NCI-H526 (cell line): ENCODE measurements at regions not wholly inside any gene's neighbourhood (a gene's known extent, or its start where the extent isn't known, plus 50 kb on each side); places are given as distances from the start of the nearest gene placed in this dataset.
A peak's percentile ranks its signal among the peaks of the same experiment; 100 is the strongest.

Experiments used
- DNase-seq, 2 experiments: peaks; one replicate each; lab custom pipeline; 2025; lab: John Stamatoyannopoulos, UW

DNA sequence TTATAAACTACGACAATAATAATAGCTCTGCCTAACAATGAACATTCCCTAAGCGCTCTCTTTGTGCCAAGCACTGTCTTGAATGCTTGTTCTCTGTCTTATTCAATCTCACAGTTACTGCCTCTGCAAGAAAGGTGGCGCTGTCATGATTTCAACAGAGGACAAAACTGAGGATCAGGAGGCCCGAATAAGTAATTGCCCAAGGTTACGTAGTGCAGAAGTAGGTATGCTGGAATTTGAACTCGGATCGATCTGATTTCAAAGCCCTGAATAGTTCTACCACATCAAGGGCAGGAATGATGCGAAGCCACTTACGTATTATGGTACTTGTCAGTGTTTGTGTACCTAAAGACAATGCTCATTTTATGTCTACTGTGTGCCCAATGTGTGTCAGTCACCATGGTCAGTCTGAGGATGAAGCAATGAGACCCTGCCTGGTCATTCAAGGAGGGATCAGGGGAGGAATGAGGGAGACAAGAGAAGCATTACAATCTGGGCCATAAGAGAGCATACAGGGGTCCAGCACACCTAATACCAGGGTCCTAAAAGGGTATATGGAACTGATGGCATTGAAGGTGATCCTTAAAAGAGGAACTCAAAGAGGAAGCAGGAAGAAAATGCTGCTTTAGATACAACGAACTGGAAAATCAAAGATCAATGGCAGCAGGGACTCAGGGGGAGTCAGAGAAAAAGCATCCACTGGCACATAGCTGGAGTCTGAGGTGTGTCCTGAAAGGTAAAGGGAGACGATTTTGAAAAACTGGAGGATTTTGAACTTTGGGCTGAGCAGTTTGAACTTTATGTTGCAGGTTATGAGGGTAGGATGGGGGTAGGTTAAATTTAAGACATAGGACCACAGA is 389.2 kb downstream of the PLPP3 start:
- DNase-seq: peak in 1 of 2 experiments; percentile 5

DNA sequence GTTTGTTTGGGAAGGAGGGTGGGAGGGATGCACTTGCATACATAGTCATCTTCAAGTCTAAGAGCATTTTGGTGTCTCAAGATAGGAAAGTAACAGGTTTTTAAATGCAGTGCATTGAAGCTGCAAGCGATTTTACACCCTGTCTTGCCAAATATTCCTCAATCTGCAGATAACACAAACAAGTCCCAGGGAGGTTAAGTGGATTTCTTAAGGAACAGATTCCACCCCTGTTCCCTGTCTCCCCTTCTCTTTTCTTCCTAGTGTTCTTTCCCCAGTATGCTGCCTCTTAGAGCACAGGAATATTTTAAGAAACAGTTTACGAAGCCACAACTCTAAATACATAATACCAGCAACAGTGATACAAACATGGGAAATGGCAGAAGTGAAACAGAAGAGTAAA is 389.9 kb downstream of the PLPP3 start:
- no peak for DNase-seq

DNA sequence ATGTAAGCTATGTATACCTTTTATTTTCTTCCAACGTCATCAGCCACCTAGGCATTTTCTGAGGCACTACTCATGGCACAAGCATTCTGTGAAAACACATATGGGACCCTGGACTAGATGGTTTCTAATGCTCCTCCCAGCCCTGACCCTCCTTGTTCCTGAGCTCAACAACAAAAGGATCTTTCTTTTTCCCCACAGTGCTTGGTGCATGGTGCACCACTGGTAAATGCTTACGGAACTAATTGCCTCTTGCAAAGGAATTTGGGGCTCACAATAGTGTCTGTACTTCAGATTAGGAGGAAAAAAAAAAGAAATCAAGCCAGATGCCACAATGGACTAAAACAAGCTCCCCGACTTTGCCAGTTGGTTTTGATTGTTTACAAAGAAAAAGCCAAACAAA is 390.5 kb downstream of the PLPP3 start:
- no peak for DNase-seq

DNA sequence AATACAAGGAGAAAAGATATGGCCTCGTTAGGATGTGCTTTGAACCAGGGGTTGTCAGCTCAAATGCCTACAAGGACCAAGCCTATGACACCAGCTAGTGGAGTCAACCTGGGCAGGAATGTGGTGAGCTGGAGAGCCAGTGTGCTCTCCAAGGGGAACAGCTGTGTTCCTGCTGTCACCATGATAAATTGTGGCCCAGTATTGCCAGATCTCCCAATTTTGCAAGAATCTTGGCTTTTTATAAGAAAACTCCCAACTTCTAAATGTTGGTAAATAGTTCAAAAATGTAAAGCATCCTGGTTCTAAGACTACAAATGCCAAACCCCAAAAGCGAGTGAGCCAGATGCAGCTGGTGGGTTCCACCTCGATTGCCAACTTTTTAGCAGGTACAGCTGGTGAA is 391.1 kb downstream of the PLPP3 start:
- DNase-seq: no peak

DNA sequence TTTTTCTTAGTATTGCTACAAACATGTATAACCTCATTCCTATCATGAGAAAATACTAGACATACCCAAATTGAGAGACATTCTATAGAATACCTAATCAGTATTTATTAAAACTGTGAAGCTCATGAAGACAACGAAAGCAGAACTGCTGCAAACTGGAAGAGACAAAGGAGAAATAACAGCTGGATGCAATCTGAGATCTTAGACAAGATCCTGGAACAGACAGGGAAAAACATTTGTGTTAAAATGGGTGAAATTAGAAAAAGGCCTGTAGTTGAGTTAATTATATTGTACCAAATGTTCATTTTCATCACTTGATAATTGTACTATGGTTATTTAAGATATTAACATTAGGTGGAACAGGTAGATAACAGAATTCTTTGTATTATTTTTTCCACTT is 392.0 kb downstream of the PLPP3 start:
- no peak for DNase-seq

DNA sequence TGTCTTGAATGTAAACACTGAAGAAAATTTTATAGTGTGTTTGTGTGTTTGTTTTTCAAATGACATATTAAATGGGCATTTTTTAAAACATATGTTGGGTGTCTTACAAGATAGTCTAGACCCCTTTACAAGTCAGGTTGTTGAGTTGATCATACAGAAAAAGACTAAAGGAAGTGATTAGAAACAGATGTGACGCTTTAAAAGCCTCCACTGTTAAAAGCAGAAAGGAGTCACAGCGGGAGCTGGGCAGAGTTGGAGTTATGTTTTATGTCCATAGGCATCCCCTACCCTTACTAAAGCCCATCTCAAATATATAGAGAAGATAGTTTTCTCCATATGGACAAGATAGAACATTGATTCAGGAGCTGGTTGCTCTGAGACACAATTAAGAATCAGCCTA is 393.9 kb downstream of the PLPP3 start:
- no peak for DNase-seq

DNA sequence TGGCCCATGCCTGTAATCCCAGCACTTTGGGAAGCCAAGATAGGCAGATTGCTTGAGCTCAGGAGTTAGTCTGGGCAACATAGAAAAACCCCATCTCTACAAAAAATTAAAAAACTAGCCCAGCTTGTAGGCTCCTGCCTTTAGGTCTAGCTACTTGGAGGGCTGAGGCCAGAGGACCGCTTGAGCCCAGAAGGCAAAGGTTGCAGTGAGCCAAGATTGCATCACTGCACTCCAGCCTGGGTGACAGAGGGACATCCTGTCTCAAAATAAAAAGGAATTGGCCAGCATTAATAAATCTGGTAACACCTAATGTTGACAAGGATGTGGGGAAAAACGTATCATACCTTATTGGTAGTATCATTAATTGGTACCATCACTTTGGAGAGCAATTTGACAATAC is 396.2 kb downstream of the PLPP3 start:
- no peak for DNase-seq

DNA sequence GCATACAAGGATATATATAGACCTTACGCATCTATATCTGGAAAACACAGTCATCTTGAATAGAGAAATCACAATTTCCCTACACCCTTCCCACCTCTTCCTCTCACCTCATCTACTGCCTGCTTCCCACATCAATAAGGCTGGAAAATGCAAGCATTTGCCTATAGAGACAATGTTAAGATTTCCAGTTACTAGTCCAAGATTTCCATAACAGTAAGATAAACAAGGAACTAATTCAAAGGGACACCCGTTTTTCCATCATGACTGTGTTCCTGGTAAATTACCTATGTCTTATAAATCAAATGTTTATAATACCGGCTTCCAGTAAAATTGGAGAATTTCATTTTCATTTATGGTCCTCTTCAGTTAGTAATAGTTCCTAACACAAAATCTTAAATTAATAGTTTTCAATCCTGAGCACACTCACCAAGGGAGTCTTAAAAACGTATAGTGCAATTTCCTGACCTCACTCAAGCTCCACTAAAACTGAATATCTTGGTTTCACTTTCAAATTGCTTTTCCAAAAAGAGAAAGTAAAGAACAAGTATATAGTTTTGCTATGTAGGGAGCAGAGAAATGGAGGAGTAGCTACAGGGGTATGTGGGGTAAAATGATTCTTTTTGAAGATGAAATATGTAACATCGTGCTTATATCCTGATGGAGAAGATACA is 398.7 kb downstream of the PLPP3 start:
- no peak for DNase-seq

DNA sequence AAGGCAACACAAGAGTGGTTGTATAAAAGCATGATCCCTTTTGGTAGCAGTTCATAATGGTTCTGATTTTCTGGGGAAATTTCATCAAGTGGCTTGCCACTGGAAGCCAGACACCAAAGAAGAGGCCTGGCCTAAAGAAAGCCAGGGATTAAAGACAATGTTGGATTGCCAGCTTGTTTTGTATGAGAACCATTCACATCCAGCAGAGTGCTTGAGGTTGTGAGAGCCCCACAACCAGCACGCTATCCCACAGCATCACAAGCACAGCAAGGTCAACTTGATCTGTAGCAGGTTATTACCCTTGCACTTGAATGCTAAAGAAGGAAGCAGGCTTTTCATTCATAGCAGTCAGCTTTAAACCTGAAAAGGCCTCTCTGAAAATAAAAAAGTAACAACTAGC is 399.8 kb downstream of the PLPP3 start:
- DNase-seq: no peak

DNA sequence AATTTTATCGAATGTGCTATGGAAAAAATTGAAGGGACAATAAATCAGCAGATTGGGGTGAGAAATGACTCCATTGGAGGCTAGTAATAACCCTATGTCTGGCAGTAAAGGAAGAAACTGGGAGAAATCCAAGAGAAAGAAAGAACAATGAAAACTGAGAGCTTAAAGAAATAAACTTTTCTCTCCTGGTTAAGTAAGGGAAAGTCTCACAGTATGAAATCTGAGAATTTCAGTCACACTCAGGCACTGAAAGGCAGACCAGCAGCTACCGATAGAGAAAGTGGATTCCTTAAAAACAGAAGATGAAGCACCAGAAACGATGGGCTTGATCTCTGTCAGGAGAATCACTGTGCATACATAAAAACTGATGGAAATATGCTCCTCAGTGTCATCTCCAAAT is 404.2 kb downstream of the PLPP3 start:
- no peak for DNase-seq

DNA sequence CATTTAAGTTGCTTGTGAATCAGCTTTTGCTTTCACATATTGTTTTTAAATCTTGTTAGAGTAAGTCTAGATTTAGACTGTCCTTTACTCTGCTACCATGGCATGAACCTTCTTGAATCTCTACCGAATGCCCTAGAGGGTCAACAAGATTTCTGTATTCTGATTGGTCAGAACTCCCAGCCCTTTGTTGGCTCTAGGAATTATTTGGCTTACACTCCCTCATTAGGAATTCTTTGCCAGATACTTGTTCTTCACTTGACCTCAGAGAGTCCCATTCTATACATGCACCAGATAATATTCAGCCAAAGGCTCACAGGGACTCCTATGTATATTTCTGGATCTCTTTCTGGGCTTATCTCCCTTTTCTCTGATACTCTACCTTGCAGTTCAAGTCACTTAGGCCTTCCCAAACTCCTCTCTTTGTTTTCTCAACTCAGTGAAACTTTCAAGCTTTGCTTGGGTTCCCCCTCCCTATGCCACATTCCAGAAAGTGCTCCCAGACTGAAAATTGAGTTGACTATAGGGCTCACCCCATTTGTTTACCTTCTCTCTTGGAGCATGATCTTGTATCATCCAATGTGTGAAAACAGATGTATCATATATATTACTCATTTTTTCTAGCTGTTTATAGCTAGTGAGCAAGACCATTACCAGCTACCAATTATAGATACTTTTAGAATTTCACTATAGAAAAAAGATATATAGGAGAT is 405.0 kb downstream of the PLPP3 start:
- no peak for DNase-seq

DNA sequence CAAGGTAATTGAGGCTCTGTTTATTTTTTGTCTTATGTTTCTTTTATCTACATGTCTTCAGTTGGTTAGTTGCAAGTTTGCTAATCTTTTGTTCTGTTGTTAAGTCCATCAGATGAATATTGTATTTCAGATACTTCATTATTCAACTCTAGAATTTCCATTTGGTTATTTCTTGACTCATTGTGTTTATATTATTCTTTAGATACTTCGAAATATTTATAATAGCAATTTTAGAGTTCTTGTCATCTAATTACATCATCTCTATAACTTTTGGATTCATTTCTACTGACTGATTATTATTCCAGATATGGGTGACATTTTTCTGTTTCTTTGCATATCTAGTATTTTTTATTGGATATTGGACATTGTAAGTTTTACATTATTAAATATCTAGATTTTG is 405.6 kb downstream of the PLPP3 start:
- DNase-seq: no peak

DNA sequence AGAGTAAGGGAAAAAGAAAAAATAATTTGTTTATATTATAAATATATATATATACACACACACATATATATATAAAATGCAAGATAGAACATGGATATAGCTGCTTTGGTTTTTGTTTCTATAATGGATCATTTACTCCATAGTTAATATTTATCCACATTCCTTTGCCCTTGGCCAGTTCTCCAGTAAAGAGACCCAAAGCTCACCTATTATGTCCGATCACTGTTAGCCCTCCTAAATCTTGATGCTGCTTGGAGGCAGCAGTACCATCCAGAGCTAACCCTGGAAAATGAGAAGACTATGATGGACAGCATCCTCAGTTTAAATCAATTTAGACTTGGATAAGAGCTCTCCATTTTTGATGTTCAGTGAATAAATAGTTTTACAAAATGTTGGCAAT is 407.7 kb downstream of the PLPP3 start:
- no peak for DNase-seq

DNA sequence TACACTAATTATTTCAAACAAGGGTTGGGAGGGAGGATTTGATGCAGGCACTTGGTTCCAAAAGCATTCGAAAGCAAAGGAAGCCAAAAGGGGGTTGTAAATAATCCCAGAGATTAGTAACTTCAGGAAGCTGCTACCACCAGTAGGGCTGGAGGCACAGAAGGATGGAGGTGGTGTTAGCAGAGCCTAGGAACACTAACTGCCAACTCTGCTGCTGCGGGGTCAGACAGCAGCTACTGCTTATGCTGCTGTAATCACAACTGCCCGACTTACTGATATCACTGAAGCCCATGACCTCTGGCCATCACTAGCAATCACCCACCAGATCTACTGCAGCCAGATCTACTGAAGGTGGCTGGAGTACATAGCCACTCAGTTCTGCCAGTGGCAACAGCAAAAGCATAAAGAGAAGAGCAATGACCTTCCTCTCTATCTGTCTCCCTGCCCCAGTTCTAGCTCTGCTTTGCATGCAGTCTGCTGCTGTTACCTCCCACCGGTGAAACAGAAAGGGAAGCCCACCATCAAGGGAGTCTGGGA is 408.5 kb downstream of the PLPP3 start:
- DNase-seq: no peak

DNA sequence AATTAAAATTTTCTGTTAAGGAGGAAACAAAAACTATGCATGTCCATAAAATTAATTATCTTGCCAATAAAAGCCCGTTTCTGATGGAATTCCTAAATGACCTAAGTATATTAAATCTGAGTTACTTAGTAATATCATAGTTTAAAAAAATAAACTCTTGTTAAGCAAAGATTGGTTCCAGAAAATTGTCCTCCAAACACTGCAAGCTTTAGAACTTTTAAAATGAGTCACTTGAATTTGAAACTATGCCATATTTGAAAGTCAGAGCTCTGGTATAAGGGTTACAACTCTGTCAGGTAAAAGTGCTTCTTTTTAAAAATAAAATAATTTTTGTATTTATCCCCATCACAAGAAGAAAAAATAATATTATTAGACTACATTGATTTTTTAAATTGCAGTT is 409.5 kb downstream of the PLPP3 start:
- no peak for DNase-seq

DNA sequence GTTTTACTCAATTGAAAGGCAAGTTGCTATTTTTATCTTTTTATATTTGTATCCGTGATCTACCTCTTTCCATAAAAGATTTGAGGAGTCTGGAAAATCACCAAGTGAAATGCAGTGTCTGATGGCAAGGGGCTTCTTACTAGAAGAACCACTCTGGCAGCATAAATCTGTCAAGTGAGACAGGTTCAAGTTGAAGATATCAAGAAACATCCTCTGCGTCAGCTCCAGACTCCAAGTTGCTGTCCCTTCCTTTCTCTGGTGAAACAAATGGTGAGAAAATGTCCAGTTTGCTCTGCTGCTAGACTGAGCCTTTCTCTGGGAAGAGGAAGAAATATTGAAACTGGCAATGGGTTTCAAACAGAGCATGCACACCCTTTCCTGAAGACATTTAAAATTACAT is 411.2 kb downstream of the PLPP3 start:
- no peak for DNase-seq

DNA sequence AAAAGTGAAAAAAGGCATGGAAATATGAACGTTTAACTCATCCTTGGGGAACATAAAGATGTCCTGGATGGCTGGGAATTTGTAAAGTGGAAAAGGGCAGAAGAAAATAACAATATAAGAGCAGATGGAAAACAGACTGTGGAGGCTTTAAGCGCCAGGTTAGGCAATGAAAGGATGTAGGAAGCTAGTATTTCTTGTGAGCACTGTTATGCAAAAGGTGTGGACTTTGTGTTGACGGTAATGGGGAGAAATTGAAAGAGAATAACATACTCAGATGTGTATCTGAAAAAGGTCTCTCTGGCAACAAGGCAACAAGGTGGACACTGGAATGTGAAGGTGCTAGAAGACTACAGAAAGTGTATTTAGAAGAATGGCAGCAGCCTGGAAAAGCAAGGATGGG is 411.8 kb downstream of the PLPP3 start:
- DNase-seq: no peak

DNA sequence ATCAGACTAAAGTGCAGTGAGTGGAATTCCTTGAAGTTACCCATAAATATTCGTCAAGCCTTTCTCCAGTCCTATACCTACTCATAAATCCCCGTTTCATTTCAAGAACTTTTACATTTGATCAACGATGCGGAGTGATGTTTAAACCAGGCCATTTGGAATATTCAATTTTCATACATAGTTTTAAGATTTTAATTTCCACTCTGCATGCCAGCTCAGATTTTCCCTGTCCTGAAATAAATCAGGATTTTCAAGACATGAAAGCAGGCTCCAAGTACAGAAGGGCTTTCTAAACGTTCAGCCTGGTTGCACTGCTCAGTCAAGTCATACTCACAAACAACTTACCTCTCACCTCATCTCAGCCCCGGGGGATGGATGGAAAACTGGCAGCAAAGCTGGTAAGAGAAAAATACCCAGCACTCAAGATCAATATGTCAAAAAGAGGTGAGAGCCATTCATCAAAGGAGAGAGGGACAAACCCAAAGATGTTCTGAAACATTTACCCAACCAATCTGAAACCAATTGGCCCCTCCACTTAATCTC is 418.5 kb downstream of the PLPP3 start:
- DNase-seq: no peak

DNA sequence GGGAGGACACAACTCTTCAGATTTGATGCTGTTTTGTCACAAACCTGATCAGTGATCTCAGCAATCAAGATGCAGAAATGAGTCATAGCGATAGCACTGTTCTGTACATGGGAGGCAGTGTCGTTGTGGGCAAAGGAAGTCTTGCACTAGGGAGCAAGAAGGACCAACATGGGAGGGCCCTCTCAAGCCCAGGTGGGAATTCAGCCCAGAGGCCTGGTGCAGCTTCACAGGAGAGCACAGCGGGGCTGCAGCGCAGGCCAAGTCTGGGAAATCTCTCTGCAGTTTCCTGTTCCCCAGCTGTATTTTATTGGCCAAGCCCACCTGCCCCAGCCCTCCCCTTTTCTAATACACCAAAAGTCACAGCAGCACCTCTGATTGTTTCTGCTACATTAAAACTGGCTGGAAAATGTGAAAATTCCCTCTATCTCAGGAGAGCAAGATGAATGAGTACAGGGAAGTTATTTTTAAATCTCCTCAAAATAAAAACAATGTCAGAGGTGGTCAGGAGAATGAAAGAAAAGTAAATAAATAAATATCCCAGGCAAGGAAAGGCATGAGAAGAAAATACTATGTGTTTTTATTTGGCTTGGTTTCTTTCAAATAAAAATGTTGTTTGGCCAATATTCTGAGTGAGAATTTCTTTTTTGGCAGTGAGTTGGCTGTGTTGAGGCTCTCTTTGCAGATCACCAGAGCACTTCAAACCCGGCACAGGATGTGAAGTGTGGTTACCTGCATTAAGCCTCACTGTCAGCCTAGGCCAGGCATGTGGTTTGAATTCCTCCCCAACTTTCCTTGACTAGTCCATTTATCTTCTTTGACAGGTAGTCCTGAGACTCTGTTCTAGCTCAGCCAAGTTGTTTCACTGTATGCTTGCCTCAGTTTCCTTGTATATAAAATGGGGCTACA is 422.1 kb downstream of the PLPP3 start:
- no peak for DNase-seq

DNA sequence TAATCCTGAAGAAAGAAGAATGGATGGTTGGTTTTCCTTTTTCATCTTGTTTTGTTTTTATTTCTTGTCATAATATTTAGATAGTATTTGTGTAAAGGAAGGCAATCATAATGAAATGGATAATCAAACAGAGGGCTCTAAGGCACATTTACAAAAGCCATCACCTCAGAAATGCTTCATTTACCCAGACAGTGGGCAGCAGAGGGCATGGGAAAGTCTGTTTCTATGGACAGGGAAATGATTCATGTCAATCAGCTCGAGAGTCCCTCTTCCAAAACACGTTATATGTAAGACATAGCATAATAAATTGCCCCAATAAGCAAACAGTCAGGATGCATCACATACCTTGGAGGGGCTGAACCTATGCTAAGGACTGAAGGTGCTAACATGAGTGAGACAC is 426.1 kb downstream of the PLPP3 start:
- DNase-seq: no peak

DNA sequence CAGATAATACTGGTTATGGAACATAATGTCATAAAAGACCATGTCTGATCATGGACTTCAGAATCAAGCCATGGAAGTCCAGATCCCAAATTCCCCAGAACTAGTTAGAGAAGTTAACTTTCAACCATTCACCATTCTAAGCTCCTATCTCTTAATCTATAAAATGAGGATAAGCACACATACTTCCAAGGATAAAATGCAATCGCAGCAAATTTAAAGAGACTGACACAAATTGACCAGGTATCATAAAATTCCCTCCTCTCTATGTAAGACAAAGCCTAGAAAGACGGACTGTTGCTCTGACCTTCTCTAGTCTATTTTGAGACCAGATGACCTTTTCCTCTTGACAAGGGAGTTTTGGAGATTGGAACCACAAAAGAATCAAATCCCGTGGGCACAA is 426.7 kb downstream of the PLPP3 start:
- no peak for DNase-seq
